ENCODE measurements at regions not wholly inside any gene's neighbourhood (a gene's known extent, or its start where the extent isn't known, plus 50 kb on each side); places are given as distances from the start of the nearest gene placed in this dataset.

DNA sequence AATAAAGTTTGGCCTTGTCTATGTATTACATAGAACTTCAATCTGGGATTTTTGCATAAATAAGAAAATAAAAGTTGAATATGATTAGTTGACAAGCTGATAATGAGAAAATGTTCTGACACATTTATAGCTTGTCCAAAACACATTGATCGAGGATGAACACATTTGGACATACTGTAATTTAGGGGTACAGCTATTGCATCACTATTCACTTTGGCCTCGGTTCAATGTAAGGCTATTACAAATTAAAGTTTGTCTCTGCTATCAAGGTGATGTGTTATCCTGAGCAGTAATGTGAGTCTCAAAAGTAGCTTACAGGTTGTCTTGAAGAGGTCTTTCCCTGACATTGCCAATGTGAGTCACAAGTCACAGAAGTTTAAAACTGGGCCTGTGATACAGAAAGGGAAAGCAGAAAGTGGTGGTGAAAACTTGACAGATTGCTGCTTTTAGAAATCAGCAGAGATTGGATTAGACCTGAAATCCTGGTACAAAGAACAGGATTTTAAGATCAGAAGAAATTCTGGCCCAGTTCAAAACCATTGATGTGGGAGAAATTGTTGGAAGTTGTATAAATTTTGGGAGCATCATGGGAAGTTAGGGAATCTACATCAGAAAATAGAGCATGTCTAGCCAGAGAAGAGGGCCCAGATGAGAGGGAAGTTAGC, 674.1 kb downstream of the NYAP2 start:
- no peak for DNase-seq (ENCODE audit: low spot score)
- Histone ChIP-seq H3K9me3 (ENCODE audit: control insufficient read depth in 4 of 4, low read length in 3 of 4) (no peaks in the 10 kb centered on the region), H3K27ac (ENCODE audit: low read depth in 1 of 2, low read length in 2 of 2) (no peak overlapping the region), H3K27me3 (ENCODE audit: control insufficient read depth in 4 of 4, insufficient read depth in 4 of 4, low read length in 3 of 4) (no peaks in the 10 kb centered on the region), H3K36me3 (ENCODE audit: control insufficient read depth in 4 of 4, insufficient read depth in 3 of 4, low read depth in 1 of 4, low read length in 3 of 4) (no peaks in the 10 kb centered on the region), H3K4me3 (ENCODE audit: low read depth in 1 of 3, low read length in 3 of 3) (no peak overlapping the region), H3K4me1 (ENCODE audit: control insufficient read depth in 4 of 4, insufficient read depth in 4 of 4, low read length in 3 of 4) (no peaks in the 10 kb centered on the region), H3K9ac (ENCODE audit: low read depth in 1 of 2, low read length in 2 of 2) (no peak overlapping the region)
- 92% methylated on average over 2 of the region's 2 CpGs for WGBS
- TF ChIP-seq FOXA1 (IDR thresholded peaks at IDR 0.05), result no peak
- TF ChIP-seq RAD21 (IDR thresholded peaks at IDR 0.05), result no peak

DNA sequence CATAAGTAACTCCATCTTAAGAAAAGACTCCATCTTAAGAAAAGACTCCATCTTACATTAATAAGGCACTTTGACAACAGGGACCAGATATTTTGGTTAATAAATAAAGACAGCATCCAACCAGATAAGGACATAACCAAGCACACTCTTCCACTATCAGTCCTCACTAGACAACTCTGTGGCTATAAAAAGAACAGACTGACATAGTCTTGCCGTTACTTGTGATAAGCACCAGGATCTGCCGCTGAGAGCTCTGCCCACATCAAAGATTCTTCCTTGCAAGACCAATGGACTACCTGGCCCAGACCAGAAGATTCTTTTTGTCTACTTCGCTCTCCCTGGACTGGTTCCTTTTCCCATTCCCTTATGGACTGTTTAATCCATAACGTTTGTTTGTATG, 667.4 kb downstream of the NYAP2 start:
- H3K27me3 ChIP-seq (ENCODE audit: control insufficient read depth in 4 of 4, insufficient read depth in 4 of 4, low read length in 3 of 4), result no peaks in the 10 kb centered on the region
- DNase-seq (ENCODE audit: low spot score), result no peak
- H3K4me3 ChIP-seq (ENCODE audit: low read depth in 1 of 3, low read length in 3 of 3), result no peak overlapping the region
- H3K27ac ChIP-seq (ENCODE audit: low read depth in 1 of 2, low read length in 2 of 2), result no peak overlapping the region
- no peaks in the 10 kb centered on the region for H3K36me3 ChIP-seq (ENCODE audit: control insufficient read depth in 4 of 4, insufficient read depth in 3 of 4, low read depth in 1 of 4, low read length in 3 of 4)
- no peak overlapping the region for H3K9ac ChIP-seq (ENCODE audit: low read depth in 1 of 2, low read length in 2 of 2)
- no peaks in the 10 kb centered on the region for H3K9me3 ChIP-seq (ENCODE audit: control insufficient read depth in 4 of 4, low read length in 3 of 4)
- no peaks in the 10 kb centered on the region for H3K4me1 ChIP-seq (ENCODE audit: control insufficient read depth in 4 of 4, insufficient read depth in 4 of 4, low read length in 3 of 4)
- 79% methylated on average over 4 of the region's 4 CpGs for WGBS
- no peak for TF ChIP-seq SP1 (IDR thresholded peaks at IDR 0.05)
- no peak for TF ChIP-seq FOXA2 (IDR thresholded peaks at IDR 0.05)
- no peak for TF ChIP-seq GABPA (IDR thresholded peaks at IDR 0.05 in 1 of 2, conservative IDR thresholded peaks at IDR 0.05 in 1 of 2)
- TF ChIP-seq, protein P1, sequence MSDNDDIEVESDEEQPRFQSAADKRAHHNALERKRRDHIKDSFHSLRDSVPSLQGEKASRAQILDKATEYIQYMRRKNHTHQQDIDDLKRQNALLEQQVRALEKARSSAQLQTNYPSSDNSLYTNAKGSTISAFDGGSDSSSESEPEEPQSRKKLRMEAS (IDR thresholded peaks at IDR 0.05), result no peak
- TF ChIP-seq RXRA (IDR thresholded peaks at IDR 0.05), result no peak
- no peak for TF ChIP-seq HNF4A (conservative IDR thresholded peaks at IDR 0.05)
- TF ChIP-seq EGR1 (IDR thresholded peaks at IDR 0.05; ENCODE audit: low read depth in 2 of 2), result no peak
- no peak for TF ChIP-seq RAD21 (IDR thresholded peaks at IDR 0.05)
- no peak for TF ChIP-seq TAF1 (conservative IDR thresholded peaks at IDR 0.05)
- TF ChIP-seq, protein P2, sequence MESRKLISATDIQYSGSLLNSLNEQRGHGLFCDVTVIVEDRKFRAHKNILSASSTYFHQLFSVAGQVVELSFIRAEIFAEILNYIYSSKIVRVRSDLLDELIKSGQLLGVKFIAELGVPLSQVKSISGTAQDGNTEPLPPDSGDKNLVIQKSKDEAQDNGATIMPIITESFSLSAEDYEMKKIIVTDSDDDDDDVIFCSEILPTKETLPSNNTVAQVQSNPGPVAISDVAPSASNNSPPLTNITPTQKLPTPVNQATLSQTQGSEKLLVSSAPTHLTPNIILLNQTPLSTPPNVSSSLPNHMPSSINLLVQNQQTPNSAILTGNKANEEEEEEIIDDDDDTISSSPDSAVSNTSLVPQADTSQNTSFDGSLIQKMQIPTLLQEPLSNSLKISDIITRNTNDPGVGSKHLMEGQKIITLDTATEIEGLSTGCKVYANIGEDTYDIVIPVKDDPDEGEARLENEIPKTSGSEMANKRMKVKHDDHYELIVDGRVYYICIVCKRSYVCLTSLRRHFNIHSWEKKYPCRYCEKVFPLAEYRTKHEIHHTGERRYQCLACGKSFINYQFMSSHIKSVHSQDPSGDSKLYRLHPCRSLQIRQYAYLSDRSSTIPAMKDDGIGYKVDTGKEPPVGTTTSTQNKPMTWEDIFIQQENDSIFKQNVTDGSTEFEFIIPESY (IDR thresholded peaks at IDR 0.05), result no peak
- TF ChIP-seq YY1 (IDR thresholded peaks at IDR 0.05), result no peak

DNA sequence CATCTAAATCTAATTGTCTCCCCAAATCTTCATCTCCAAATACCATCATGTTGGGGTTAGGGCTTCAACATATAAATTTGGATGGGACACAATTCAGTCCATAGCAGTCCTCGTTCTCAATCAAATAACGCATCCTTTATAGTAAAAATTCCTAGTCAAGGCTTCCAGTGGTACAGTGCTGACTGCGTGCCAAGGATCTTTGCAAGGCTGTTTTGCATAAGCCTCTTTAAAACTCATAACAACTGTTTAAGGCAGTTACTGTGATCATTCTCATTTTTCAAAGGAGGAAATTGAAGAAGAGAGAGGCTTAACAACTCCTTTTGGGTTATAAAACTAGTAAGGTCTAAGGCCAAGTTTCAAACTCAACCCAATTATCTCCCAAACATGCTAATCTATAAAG, 666.9 kb downstream of the NYAP2 start:
- no peaks in the 10 kb centered on the region for H3K27me3 ChIP-seq (ENCODE audit: control insufficient read depth in 4 of 4, insufficient read depth in 4 of 4, low read length in 3 of 4)
- H3K9me3 ChIP-seq (ENCODE audit: control insufficient read depth in 4 of 4, low read length in 3 of 4), result no peaks in the 10 kb centered on the region
- no peak overlapping the region for H3K9ac ChIP-seq (ENCODE audit: low read depth in 1 of 2, low read length in 2 of 2)
- H3K27ac ChIP-seq (ENCODE audit: low read depth in 1 of 2, low read length in 2 of 2), result no peak overlapping the region
- 94% methylated on average over 3 of the region's 3 CpGs for WGBS
- TF ChIP-seq RAD21 (IDR thresholded peaks at IDR 0.05) (no peak), TAF1 (conservative IDR thresholded peaks at IDR 0.05) (no peak), GABPA (IDR thresholded peaks at IDR 0.05 in 1 of 2, conservative IDR thresholded peaks at IDR 0.05 in 1 of 2) (no peak), JUND (IDR thresholded peaks at IDR 0.05) (no peak), FOXA1 (IDR thresholded peaks at IDR 0.05) (no peak), SP1 (IDR thresholded peaks at IDR 0.05) (no peak), YY1 (IDR thresholded peaks at IDR 0.05) (no peak), HNF4A (conservative IDR thresholded peaks at IDR 0.05) (no peak), EGR1 (IDR thresholded peaks at IDR 0.05; ENCODE audit: low read depth in 2 of 2) (no peak), RXRA (IDR thresholded peaks at IDR 0.05) (no peak), FOXA2 (IDR thresholded peaks at IDR 0.05) (no peak)
- TF ChIP-seq, protein P3, sequence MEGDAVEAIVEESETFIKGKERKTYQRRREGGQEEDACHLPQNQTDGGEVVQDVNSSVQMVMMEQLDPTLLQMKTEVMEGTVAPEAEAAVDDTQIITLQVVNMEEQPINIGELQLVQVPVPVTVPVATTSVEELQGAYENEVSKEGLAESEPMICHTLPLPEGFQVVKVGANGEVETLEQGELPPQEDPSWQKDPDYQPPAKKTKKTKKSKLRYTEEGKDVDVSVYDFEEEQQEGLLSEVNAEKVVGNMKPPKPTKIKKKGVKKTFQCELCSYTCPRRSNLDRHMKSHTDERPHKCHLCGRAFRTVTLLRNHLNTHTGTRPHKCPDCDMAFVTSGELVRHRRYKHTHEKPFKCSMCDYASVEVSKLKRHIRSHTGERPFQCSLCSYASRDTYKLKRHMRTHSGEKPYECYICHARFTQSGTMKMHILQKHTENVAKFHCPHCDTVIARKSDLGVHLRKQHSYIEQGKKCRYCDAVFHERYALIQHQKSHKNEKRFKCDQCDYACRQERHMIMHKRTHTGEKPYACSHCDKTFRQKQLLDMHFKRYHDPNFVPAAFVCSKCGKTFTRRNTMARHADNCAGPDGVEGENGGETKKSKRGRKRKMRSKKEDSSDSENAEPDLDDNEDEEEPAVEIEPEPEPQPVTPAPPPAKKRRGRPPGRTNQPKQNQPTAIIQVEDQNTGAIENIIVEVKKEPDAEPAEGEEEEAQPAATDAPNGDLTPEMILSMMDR (IDR thresholded peaks at IDR 0.05; ENCODE audit: low read depth, low read length, missing input control), result no peak
- TF ChIP-seq, protein P4, sequence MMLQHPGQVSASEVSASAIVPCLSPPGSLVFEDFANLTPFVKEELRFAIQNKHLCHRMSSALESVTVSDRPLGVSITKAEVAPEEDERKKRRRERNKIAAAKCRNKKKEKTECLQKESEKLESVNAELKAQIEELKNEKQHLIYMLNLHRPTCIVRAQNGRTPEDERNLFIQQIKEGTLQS (IDR thresholded peaks at IDR 0.05), result no peak
- TF ChIP-seq, protein P1 (IDR thresholded peaks at IDR 0.05), result no peak
- TF ChIP-seq, protein P5, sequence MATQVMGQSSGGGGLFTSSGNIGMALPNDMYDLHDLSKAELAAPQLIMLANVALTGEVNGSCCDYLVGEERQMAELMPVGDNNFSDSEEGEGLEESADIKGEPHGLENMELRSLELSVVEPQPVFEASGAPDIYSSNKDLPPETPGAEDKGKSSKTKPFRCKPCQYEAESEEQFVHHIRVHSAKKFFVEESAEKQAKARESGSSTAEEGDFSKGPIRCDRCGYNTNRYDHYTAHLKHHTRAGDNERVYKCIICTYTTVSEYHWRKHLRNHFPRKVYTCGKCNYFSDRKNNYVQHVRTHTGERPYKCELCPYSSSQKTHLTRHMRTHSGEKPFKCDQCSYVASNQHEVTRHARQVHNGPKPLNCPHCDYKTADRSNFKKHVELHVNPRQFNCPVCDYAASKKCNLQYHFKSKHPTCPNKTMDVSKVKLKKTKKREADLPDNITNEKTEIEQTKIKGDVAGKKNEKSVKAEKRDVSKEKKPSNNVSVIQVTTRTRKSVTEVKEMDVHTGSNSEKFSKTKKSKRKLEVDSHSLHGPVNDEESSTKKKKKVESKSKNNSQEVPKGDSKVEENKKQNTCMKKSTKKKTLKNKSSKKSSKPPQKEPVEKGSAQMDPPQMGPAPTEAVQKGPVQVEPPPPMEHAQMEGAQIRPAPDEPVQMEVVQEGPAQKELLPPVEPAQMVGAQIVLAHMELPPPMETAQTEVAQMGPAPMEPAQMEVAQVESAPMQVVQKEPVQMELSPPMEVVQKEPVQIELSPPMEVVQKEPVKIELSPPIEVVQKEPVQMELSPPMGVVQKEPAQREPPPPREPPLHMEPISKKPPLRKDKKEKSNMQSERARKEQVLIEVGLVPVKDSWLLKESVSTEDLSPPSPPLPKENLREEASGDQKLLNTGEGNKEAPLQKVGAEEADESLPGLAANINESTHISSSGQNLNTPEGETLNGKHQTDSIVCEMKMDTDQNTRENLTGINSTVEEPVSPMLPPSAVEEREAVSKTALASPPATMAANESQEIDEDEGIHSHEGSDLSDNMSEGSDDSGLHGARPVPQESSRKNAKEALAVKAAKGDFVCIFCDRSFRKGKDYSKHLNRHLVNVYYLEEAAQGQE (IDR thresholded peaks at IDR 0.05), result no peak
- TF ChIP-seq, protein P2 (IDR thresholded peaks at IDR 0.05), result no peak
- H3K4me1 ChIP-seq (ENCODE audit: control insufficient read depth in 4 of 4, insufficient read depth in 4 of 4, low read length in 3 of 4), result no peaks in the 10 kb centered on the region
- H3K4me3 ChIP-seq (ENCODE audit: low read depth in 1 of 3, low read length in 3 of 3), result no peak overlapping the region
- no peaks in the 10 kb centered on the region for H3K36me3 ChIP-seq (ENCODE audit: control insufficient read depth in 4 of 4, insufficient read depth in 3 of 4, low read depth in 1 of 4, low read length in 3 of 4)
- no peak for DNase-seq (ENCODE audit: low spot score)

Data from liver (tissue), 8 donors.